Keratinocyte (primary cell): ENCODE measurements at regions not wholly inside any gene's neighbourhood (a gene's known extent, or its start where the extent isn't known, plus 50 kb on each side); places are given as distances from the start of the nearest gene placed in this dataset.
"Not testable (repeated sequence)": the region's sequence is repeated elsewhere in the genome, so short reads cannot be mapped to it uniquely, and the experiment has no call there.

Experiments used
- DNase-seq: peaks from one replicate; pipeline ENCODE4 v3.0.0-alpha.2; 2011; ENCODE audit warnings: low read depth, missing footprints, low spot score
- FAIRE-seq: peaks from 2 replicates; lab custom pipeline; 2011; peaks lifted over from hg19 to GRCh38; lab: Jason Lieb, UNC
- H2AFZ ChIP-seq: 2 replicates; pipeline ENCODE4 v1.6.0; 2012; ENCODE audit warnings: low read length, control low read depth, inconsistent platforms; ENCODE audit not compliant: control insufficient read depth
- H3K27ac ChIP-seq: 2 replicates; pipeline ENCODE4 v1.5.1; 2011; ENCODE audit warnings: low read length; ENCODE audit not compliant: control insufficient read depth, insufficient read depth
- H3K27me3 ChIP-seq: 3 replicates; pipeline ENCODE4 v1.6.0; 2011; ENCODE audit warnings: low read length; ENCODE audit not compliant: control insufficient read depth, insufficient read depth; ENCODE audit errors: extremely low read depth
- H3K36me3 ChIP-seq, 2 experiments: 2 replicates in 1 of 2; 3 replicates in 1 of 2; pipeline ENCODE4 v1.5.1; 2011; ENCODE audit warnings: low read length in 2 of 2, mild to moderate bottlenecking in 1 of 2; ENCODE audit not compliant: control insufficient read depth in 2 of 2, insufficient read depth in 2 of 2; ENCODE audit errors: extremely low read depth in 1 of 2
- H3K4me1 ChIP-seq: 3 replicates; pipeline ENCODE4 v1.5.1; 2011; ENCODE audit warnings: low read length; ENCODE audit not compliant: control insufficient read depth, insufficient read depth; ENCODE audit errors: extremely low read depth
- H3K4me2 ChIP-seq: 3 replicates; pipeline ENCODE4 v1.6.0; 2011; ENCODE audit warnings: low read depth, low read length; ENCODE audit not compliant: control insufficient read depth, insufficient read depth; ENCODE audit errors: extremely low read depth
- H3K4me3 ChIP-seq, 3 experiments: fragments of 200-600 bp in 1 of 3; sonication (generic) in 1 of 3; 2 replicates in 2 of 3; 3 replicates in 1 of 3; pipeline ENCODE4 v1.5.1; 2011 to 2016; ENCODE audit warnings: low read length in 3 of 3, mild to moderate bottlenecking in 3 of 3, control low read depth in 2 of 3, inconsistent platforms in 1 of 3, low read depth in 1 of 3, mixed read lengths in 1 of 3, mixed run types in 1 of 3, moderate library complexity in 1 of 3; ENCODE audit not compliant: control insufficient read depth in 2 of 3, insufficient read depth in 2 of 3; ENCODE audit errors: extremely low read depth in 1 of 3
- H3K79me2 ChIP-seq: 2 replicates; pipeline ENCODE4 v1.6.0; 2012; ENCODE audit warnings: low read length; ENCODE audit not compliant: control insufficient read depth, insufficient read depth
- H3K9ac ChIP-seq: 3 replicates; pipeline ENCODE4 v1.6.0; 2011; ENCODE audit warnings: low read length; ENCODE audit not compliant: control insufficient read depth, insufficient read depth; ENCODE audit errors: extremely low read depth
- H3K9me1 ChIP-seq: 3 replicates; pipeline ENCODE4 v1.6.0; 2011; ENCODE audit warnings: low read length; ENCODE audit not compliant: control insufficient read depth, insufficient read depth; ENCODE audit errors: extremely low read depth
- H3K9me3 ChIP-seq: 2 replicates; pipeline ENCODE4 v1.5.1; 2012; ENCODE audit warnings: low read depth, low read length; ENCODE audit not compliant: control insufficient read depth
- H4K20me1 ChIP-seq: 3 replicates; pipeline ENCODE4 v1.6.0; 2011; ENCODE audit warnings: low read length; ENCODE audit not compliant: control insufficient read depth, insufficient read depth; ENCODE audit errors: extremely low read depth
- CTCF ChIP-seq, 3 experiments: IDR thresholded peaks in 1 of 3; conservative IDR thresholded peaks in 1 of 3; optimal IDR thresholded peaks in 1 of 3; 2 replicates in 2 of 3; 3 replicates in 1 of 3; pipeline versions ENCODE3 to v1.5.1; 2011; ENCODE audit warnings: low read length in 3 of 3, mild to moderate bottlenecking in 3 of 3, moderate library complexity in 2 of 3, control low read depth in 1 of 3, inconsistent platforms in 1 of 3; ENCODE audit not compliant: insufficient read depth in 2 of 3; ENCODE audit errors: extremely low read depth in 1 of 3
- EZH2 ChIP-seq: IDR thresholded peaks from one replicate; pipeline ENCODE4 v1.6.1; 2012; ENCODE audit warnings: inconsistent platforms, mild to moderate bottlenecking, low read length, moderate library complexity
- dilution Hi-C: fragments of 300-500 bp; cut with MboI; formaldehyde crosslinking; loops from one replicate; pipeline ENCODE4 v1.7.0; 2020; ENCODE audit warnings: low sequenced_read_pairs; ENCODE audit not compliant: extremely low pct_ligation_motif_present

- H3K9ac ChIP-seq = no peak overlapping the region
- no peak for TF ChIP-seq CTCF (optimal IDR thresholded peaks at IDR 0.05 in 1 of 3, IDR thresholded peaks at IDR 0.05 in 1 of 3, conservative IDR thresholded peaks at IDR 0.05 in 1 of 3; ENCODE audit: extremely low read depth in 1 of 3, insufficient read depth in 2 of 3, low read length in 3 of 3)
- no peak for TF ChIP-seq EZH2
- no peaks in the 10 kb centered on the region for H3K27me3 ChIP-seq
- no peaks in the 10 kb centered on the region for H3K9me3 ChIP-seq
- no peak for FAIRE-seq
- H3K9me1 ChIP-seq = no peaks in the 10 kb centered on the region
- no peaks in the 10 kb centered on the region for H4K20me1 ChIP-seq
- no peak overlapping the region for H3K4me3 ChIP-seq
- dilution Hi-C loops = no loop called here
- no peak for DNase-seq
- H3K4me2 ChIP-seq = no peak overlapping the region
- peaks cover 6% of the 10 kb centered on the region for H3K4me1 ChIP-seq
- H3K27ac ChIP-seq = no peak overlapping the region
- no peaks in the 10 kb centered on the region for H3K79me2 ChIP-seq
- H3K36me3 ChIP-seq = no peaks in the 10 kb centered on the region
- no peak overlapping the region for H2AFZ ChIP-seq
Measured at GRCh38 chr10:114719311-114719710, 61.2 kb upstream of the ABLIM1 start.

DNA sequence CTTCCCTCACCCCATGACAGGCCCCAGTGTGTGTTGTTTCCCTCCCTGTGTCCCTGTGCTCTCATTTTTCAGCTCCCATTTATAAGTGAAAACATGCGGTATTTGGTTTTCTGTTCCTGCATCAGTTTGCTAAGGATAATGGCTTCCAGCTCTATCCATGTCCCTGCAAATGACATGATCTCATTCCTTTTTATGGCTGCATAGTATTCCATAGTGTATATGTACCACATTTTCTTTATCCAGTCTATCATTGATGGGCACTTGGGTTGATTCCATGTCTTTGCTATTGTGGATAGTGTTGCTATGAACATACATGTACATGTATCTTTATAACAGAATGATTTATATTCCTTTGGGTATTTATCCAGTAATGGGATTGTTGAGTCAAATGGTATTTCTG is 61.9 kb upstream of the ABLIM1 start:
- FAIRE-seq, H3K4me1 ChIP-seq: not testable (repeated sequence)

GRCh38 chr10:114720685-114721278 is 62.7 kb upstream of the ABLIM1 start:
- TF ChIP-seq CTCF (optimal IDR thresholded peaks at IDR 0.05 in 1 of 3, IDR thresholded peaks at IDR 0.05 in 1 of 3, conservative IDR thresholded peaks at IDR 0.05 in 1 of 3; ENCODE audit: extremely low read depth in 1 of 3, insufficient read depth in 2 of 3, low read length in 3 of 3) = no peak
- no peak for TF ChIP-seq EZH2
- Histone ChIP-seq H3K9ac (no peak overlapping the region), H3K4me2 (no peak overlapping the region), H2AFZ (no peak overlapping the region), H3K36me3 (no peaks in the 10 kb centered on the region), H3K4me3 (no peak overlapping the region), H3K27me3 (no peaks in the 10 kb centered on the region), H3K4me1 (no peaks in the 10 kb centered on the region), H3K9me3 (no peaks in the 10 kb centered on the region), H3K79me2 (no peaks in the 10 kb centered on the region), H3K27ac (no peak overlapping the region), H4K20me1 (no peaks in the 10 kb centered on the region), H3K9me1 (no peaks in the 10 kb centered on the region)
- DNase-seq (no peak), FAIRE-seq (no peak)
- dilution Hi-C loops = no loop called here

More for the DNA sequence above, 61.9 kb upstream of the ABLIM1 start:
- H3K27me3 ChIP-seq, H3K27ac ChIP-seq, dilution Hi-C loops, H4K20me1 ChIP-seq, H3K79me2 ChIP-seq, H3K4me2 ChIP-seq, DNase-seq, H3K4me3 ChIP-seq, H2AFZ ChIP-seq, H3K9me3 ChIP-seq, H3K9me1 ChIP-seq, H3K9ac ChIP-seq, H3K36me3 ChIP-seq: not testable (repeated sequence)

- H3K4me3 ChIP-seq, H3K27ac ChIP-seq, H3K9me1 ChIP-seq, H3K27me3 ChIP-seq, H3K4me2 ChIP-seq, H3K36me3 ChIP-seq, dilution Hi-C loops, FAIRE-seq, H3K4me1 ChIP-seq, H4K20me1 ChIP-seq, H3K9me3 ChIP-seq, H3K9ac ChIP-seq, H3K79me2 ChIP-seq, DNase-seq, H2AFZ ChIP-seq: not testable (repeated sequence)
Measured at GRCh38 chr10:114722136-114722535, 64.1 kb upstream of the ABLIM1 start.
